WERI-Rb-1 (cell line): ENCODE measurements at regions not wholly inside any gene's neighbourhood (a gene's known extent, or its start where the extent isn't known, plus 50 kb on each side); places are given as distances from the start of the nearest gene placed in this dataset.

Experiments used
- DNase-seq: peaks from one replicate; pipeline ENCODE4 v3.0.0-alpha.2; 2020
- H3K27ac ChIP-seq: fragments of 250-450 bp; sonication (Bioruptor Pico); 2 replicates; pipeline ENCODE4 v1.5.1; 2020; ENCODE audit warnings: mild to moderate bottlenecking, moderate library complexity
- H3K27me3 ChIP-seq: fragments of 250-450 bp; sonication (Bioruptor Pico); 2 replicates; pipeline ENCODE4 v1.5.1; 2021; ENCODE audit warnings: mild to moderate bottlenecking, low read depth, moderate library complexity; ENCODE audit not compliant: insufficient read depth, severe bottlenecking
- H3K36me3 ChIP-seq: fragments of 250-450 bp; sonication (Bioruptor Pico); 2 replicates; pipeline ENCODE4 v1.5.1; 2020; ENCODE audit warnings: mild to moderate bottlenecking, moderate library complexity
- H3K4me3 ChIP-seq: 2 replicates; pipeline ENCODE4 v1.5.1; 2011; ENCODE audit warnings: low read depth, mild to moderate bottlenecking, control low read depth, low read length
- H3K9me3 ChIP-seq: fragments of 250-450 bp; sonication (Bioruptor Pico); 2 replicates; pipeline ENCODE4 v1.5.1; 2021; ENCODE audit warnings: mild to moderate bottlenecking, moderate library complexity; ENCODE audit not compliant: severe bottlenecking
- TF ChIP-seq, protein P1 (sequence below): IDR thresholded peaks from 2 replicates; pipeline ENCODE4 v1.5.1; 2011; ENCODE audit warnings: low read depth, mild to moderate bottlenecking, control low read depth, inconsistent platforms, low read length

DNA sequence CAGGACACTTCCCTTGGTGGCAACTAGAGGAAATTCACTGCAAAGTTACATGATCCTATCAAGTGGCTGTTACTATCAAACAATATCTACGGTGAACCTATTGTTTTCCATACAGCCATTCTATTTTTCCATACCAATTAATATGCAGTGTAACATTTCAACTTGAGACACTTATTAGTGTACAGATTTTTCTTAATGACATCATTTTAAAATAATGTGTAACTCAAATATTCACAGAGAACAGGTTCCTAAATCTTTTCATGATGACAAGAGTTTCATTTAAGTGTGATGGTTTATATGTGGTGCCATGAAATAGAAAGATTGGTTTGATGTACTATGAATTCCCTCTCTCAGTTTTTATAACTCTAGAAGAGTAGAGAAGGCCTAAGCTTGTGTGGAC lies 291.2 kb upstream of the SOX5 start:
- Histone ChIP-seq H3K9me3 (no peaks in the 10 kb centered on the region), H3K27me3 (no peaks in the 10 kb centered on the region), H3K27ac (no peak overlapping the region), H3K4me3 (no peak overlapping the region), H3K36me3 (no peaks in the 10 kb centered on the region)
- DNase-seq = no peak
- TF ChIP-seq, protein P1, sequence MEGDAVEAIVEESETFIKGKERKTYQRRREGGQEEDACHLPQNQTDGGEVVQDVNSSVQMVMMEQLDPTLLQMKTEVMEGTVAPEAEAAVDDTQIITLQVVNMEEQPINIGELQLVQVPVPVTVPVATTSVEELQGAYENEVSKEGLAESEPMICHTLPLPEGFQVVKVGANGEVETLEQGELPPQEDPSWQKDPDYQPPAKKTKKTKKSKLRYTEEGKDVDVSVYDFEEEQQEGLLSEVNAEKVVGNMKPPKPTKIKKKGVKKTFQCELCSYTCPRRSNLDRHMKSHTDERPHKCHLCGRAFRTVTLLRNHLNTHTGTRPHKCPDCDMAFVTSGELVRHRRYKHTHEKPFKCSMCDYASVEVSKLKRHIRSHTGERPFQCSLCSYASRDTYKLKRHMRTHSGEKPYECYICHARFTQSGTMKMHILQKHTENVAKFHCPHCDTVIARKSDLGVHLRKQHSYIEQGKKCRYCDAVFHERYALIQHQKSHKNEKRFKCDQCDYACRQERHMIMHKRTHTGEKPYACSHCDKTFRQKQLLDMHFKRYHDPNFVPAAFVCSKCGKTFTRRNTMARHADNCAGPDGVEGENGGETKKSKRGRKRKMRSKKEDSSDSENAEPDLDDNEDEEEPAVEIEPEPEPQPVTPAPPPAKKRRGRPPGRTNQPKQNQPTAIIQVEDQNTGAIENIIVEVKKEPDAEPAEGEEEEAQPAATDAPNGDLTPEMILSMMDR = no peak

DNA sequence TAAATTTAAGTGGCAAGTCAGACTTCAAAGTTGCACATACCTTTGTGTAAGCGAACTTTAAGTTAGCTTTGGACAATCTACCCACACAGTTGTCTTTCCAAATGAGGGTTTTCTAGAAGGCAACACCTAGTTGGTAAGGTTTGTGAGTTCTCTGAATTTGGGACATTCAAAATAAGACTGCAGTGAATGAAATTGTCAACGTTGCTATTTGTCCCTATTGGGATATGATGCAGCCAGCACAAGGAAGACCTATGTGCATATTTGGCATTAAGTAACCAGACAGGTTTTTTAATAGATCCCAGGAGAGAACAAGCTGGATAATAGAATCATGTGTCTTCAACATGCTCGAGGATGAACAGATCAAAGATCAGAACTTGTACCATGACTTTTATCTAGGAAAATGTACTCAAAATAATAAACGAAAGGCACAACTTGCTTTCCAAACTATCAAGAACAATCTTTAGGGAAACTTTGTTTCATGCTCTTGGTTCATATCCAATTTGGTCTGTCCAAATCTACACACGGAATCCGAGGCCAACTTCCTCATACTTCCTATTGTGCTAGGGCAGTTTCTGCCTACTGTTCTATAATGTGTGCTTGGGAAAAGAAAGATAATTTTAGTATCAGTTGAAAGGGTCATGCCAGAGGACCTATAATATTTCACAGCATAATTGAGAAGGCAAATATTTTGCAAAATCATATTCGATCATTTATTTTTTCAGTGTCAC lies 284.2 kb upstream of the SOX5 start:
- DNase-seq = no peak
- TF ChIP-seq, protein P1 = no peak
- H3K36me3 ChIP-seq = no peaks in the 10 kb centered on the region
- no peak overlapping the region for H3K27ac ChIP-seq
- H3K27me3 ChIP-seq = no peaks in the 10 kb centered on the region
- H3K9me3 ChIP-seq = no peaks in the 10 kb centered on the region
- H3K4me3 ChIP-seq = no peak overlapping the region

DNA sequence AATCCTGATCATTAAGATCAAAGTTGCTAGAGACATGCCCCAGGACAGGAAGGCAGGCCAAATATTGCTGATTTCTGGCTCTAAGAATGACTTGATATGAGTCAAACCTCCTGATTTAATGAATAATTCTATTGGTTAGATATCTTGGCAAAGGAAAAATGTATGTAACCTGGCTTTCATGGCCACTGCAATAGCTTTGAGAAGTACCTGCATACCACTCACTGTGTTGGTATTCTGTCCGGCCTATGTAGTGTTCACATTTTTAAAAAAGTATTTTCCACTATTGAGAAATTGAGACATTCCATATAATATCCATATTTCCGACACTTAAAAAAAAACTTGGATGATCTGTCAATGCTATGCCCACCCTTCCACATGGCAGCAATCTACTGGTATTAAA lies 283.1 kb upstream of the SOX5 start:
- no peak overlapping the region for H3K4me3 ChIP-seq
- no peak overlapping the region for H3K27ac ChIP-seq

DNA sequence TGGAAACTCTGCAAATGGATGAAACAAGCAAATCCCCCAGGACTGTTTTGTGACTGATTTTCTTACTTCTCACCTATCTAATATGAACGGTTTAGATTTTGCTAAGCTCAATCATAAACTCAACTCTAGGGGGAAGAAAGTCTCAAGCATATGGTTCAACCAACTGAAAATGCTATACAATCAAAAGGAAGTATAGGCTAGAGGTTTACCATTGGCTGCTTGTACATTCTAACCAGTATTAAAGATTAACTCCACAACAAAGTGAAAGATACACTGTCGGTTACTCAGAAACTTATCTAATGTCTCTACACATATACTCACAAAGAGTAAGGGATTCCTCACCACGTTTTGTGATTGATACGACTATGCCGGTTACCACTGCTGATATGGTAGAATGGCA lies 281.8 kb upstream of the SOX5 start:
- H3K27me3 ChIP-seq = no peaks in the 10 kb centered on the region
- DNase-seq = no peak
- TF ChIP-seq, protein P1 = no peak
- no peaks in the 10 kb centered on the region for H3K9me3 ChIP-seq
- no peaks in the 10 kb centered on the region for H3K36me3 ChIP-seq
- no peak overlapping the region for H3K27ac ChIP-seq
- H3K4me3 ChIP-seq = no peak overlapping the region

More for the DNA sequence above, 283.1 kb upstream of the SOX5 start:
- no peaks in the 10 kb centered on the region for H3K36me3 ChIP-seq
- TF ChIP-seq, protein P1 = no peak
- H3K27me3 ChIP-seq = no peaks in the 10 kb centered on the region
- H3K9me3 ChIP-seq = no peaks in the 10 kb centered on the region
- no peak for DNase-seq

DNA sequence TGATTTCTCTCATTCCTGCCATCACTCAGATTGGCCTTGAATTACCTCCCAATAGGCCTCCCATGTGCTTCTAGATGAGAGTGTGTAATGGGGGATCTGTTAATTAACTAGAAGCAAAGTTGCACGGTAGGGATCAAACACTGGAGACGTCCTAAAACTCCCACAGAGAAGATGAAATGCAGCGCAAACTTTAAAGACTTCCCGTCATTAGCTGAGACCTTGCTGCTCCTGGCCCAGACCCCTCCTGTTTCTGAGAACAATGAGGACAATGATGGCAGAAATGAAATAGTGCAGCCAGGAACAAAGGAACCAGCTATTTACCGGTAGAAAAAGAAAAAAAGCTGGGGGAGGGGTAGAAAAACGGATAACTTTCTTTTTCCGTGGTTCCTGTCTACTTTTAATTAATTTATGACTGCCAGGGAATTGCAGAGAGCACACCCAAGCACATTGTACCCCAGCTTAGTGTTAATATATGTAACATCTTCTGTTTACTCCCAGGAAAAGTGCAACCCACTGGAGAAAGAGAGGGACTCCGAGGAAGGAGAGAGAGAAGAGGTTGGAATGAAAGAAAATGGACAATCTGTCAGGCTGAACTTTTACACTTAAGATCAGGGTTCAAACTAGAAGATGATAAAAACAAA lies 280.7 kb upstream of the SOX5 start:
- no peak for DNase-seq
- Histone ChIP-seq H3K27ac (no peak overlapping the region), H3K4me3 (no peak overlapping the region), H3K27me3 (no peaks in the 10 kb centered on the region), H3K9me3 (no peaks in the 10 kb centered on the region), H3K36me3 (no peaks in the 10 kb centered on the region)
- TF ChIP-seq, protein P1 = no peak
